ENCODE measurements at regions not wholly inside any gene's neighbourhood (a gene's known extent, or its start where the extent isn't known, plus 50 kb on each side); places are given as distances from the start of the nearest gene placed in this dataset.

- TF ChIP-seq, protein P1, sequence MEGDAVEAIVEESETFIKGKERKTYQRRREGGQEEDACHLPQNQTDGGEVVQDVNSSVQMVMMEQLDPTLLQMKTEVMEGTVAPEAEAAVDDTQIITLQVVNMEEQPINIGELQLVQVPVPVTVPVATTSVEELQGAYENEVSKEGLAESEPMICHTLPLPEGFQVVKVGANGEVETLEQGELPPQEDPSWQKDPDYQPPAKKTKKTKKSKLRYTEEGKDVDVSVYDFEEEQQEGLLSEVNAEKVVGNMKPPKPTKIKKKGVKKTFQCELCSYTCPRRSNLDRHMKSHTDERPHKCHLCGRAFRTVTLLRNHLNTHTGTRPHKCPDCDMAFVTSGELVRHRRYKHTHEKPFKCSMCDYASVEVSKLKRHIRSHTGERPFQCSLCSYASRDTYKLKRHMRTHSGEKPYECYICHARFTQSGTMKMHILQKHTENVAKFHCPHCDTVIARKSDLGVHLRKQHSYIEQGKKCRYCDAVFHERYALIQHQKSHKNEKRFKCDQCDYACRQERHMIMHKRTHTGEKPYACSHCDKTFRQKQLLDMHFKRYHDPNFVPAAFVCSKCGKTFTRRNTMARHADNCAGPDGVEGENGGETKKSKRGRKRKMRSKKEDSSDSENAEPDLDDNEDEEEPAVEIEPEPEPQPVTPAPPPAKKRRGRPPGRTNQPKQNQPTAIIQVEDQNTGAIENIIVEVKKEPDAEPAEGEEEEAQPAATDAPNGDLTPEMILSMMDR (optimal IDR thresholded peaks at IDR 0.05 in 1 of 3, IDR thresholded peaks at IDR 0.05 in 1 of 3, conservative IDR thresholded peaks at IDR 0.05 in 1 of 3; ENCODE audit: extremely low read depth in 1 of 3, insufficient read depth in 2 of 3, low read length in 3 of 3) = no peak
- no peak for TF ChIP-seq EZH2 (IDR thresholded peaks at IDR 0.05; ENCODE audit: low read length)
These were observed 53.7 kb upstream of the MACC1 start for GRCh38 chr7:20270867-20271266.
